Mesendoderm (in vitro differentiated cells): ENCODE measurements at regions not wholly inside any gene's neighbourhood (a gene's known extent, or its start where the extent isn't known, plus 50 kb on each side); places are given as distances from the start of the nearest gene placed in this dataset.
"Not testable (repeated sequence)": the region's sequence is repeated elsewhere in the genome, so short reads cannot be mapped to it uniquely, and the experiment has no call there.

ENCODE experiments used
- DNase-seq: peaks from one replicate; pipeline ENCODE4 v3.0.0; 2013
- H2AK5ac ChIP-seq: 2 replicates; pipeline ENCODE4 v1.6.1; 2013; ENCODE audit warnings: low read length, inconsistent platforms
- H2BK120ac ChIP-seq: 2 replicates; pipeline ENCODE4 v1.6.1; 2013; ENCODE audit warnings: low read depth, mild to moderate bottlenecking, low read length, moderate library complexity, mixed read lengths
- H2BK15ac ChIP-seq: replicated peaks from 2 replicates; pipeline ENCODE4 v1.6.1; 2013; ENCODE audit warnings: low read depth, mild to moderate bottlenecking, moderate library complexity
- H2BK5ac ChIP-seq: 2 replicates; pipeline ENCODE4 v1.6.1; 2013; ENCODE audit warnings: low read length, inconsistent platforms
- H3K18ac ChIP-seq: 2 replicates; pipeline ENCODE4 v1.6.1; 2013; ENCODE audit warnings: mild to moderate bottlenecking, low read length, mixed read lengths
- H3K23ac ChIP-seq: one replicate; pipeline ENCODE4 v1.6.1; 2013; ENCODE audit warnings: low read length
- H3K27ac ChIP-seq: 2 replicates; pipeline ENCODE4 v1.5.1; 2013; ENCODE audit warnings: low read depth, mild to moderate bottlenecking, inconsistent platforms, low read length, moderate library complexity
- H3K27me3 ChIP-seq: 2 replicates; pipeline ENCODE4 v1.6.1; 2013; ENCODE audit warnings: low read length, control low read depth, mild to moderate bottlenecking, inconsistent platforms; ENCODE audit not compliant: insufficient read depth, poor library complexity
- H3K36me3 ChIP-seq: 2 replicates; pipeline ENCODE4 v1.6.1; 2013; ENCODE audit warnings: low read length, inconsistent platforms; ENCODE audit not compliant: control insufficient read depth, insufficient read depth
- H3K4ac ChIP-seq: one replicate; pipeline ENCODE4 v1.6.1; 2013; ENCODE audit warnings: low read depth, mild to moderate bottlenecking, low read length, moderate library complexity
- H3K4me1 ChIP-seq: 2 replicates; pipeline ENCODE4 v1.6.1; 2013; ENCODE audit warnings: low read depth, low read length, inconsistent platforms; ENCODE audit not compliant: control insufficient read depth
- H3K4me2 ChIP-seq: 2 replicates; pipeline ENCODE4 v1.6.1; 2013; ENCODE audit warnings: low read length
- H3K4me3 ChIP-seq: 2 replicates; pipeline ENCODE4 v1.5.1; 2013; ENCODE audit warnings: mild to moderate bottlenecking, low read length
- H3K56ac ChIP-seq: one replicate; pipeline ENCODE4 v1.6.1; 2013; ENCODE audit warnings: low read length
- H3K79me1 ChIP-seq: 2 replicates; pipeline ENCODE4 v1.6.1; 2013; ENCODE audit warnings: low read length, inconsistent platforms
- H3K79me2 ChIP-seq: 2 replicates; pipeline ENCODE4 v1.6.1; 2013; ENCODE audit warnings: mild to moderate bottlenecking, low read length; ENCODE audit not compliant: control insufficient read depth, insufficient read depth
- H3K9ac ChIP-seq: 2 replicates; pipeline ENCODE4 v1.6.1; 2013; ENCODE audit warnings: low read length, inconsistent platforms
- H4K5ac ChIP-seq: one replicate; pipeline ENCODE4 v1.6.1; 2013; ENCODE audit warnings: low read length
- H4K8ac ChIP-seq: one replicate; pipeline ENCODE4 v1.6.1; 2013; ENCODE audit warnings: low read depth, mild to moderate bottlenecking, control low read depth, low read length, moderate library complexity
- WGBS: extraction: QIAGEN DNeasy Blood & Tissue Kit; methylation state at CpG from one replicate; pipeline ENCODE4 v1.1.7; 2013; ENCODE audit warnings: low lambda C conversion rate, missing lambda C conversion rate; ENCODE audit not compliant: insufficient coverage; ENCODE audit errors: extremely low coverage; 5-methylcytosine and 5-hydroxymethylcytosine counted together

- H2BK120ac ChIP-seq, H2BK15ac ChIP-seq, H3K9ac ChIP-seq, H3K36me3 ChIP-seq, H3K4me3 ChIP-seq, DNase-seq, H3K4me2 ChIP-seq, H3K4me1 ChIP-seq, H3K27me3 ChIP-seq, H3K27ac ChIP-seq, H3K79me1 ChIP-seq, H3K56ac ChIP-seq, H2BK5ac ChIP-seq, H3K79me2 ChIP-seq, H3K18ac ChIP-seq, H2AK5ac ChIP-seq, H3K23ac ChIP-seq, H4K5ac ChIP-seq, H3K4ac ChIP-seq, H4K8ac ChIP-seq: not testable (repeated sequence)
- no CpG with 5 or more reads among the region's 3 CpGs for WGBS
Observed at GRCh38 chr7:55707410-55707809, 135.1 kb upstream of the VOPP1 start.

GRCh38 chr7:55706451-55707195 lies 134.3 kb upstream of the VOPP1 start:
- H3K27me3 ChIP-seq, H3K79me2 ChIP-seq, H3K4me1 ChIP-seq, H2BK5ac ChIP-seq, H3K4ac ChIP-seq, H3K56ac ChIP-seq, H3K79me1 ChIP-seq, H3K23ac ChIP-seq, H3K4me3 ChIP-seq, H2BK15ac ChIP-seq, H3K18ac ChIP-seq, H3K36me3 ChIP-seq, H2BK120ac ChIP-seq, H3K4me2 ChIP-seq, H3K27ac ChIP-seq, H4K8ac ChIP-seq, H4K5ac ChIP-seq, H3K9ac ChIP-seq, H2AK5ac ChIP-seq, DNase-seq: not testable (repeated sequence)
- no CpG with 5 or more reads among the region's 5 CpGs for WGBS

- DNase-seq, H3K18ac ChIP-seq, H3K27ac ChIP-seq, H4K8ac ChIP-seq, H3K79me2 ChIP-seq, H3K23ac ChIP-seq, H2BK120ac ChIP-seq, H3K36me3 ChIP-seq, H3K4ac ChIP-seq, H3K56ac ChIP-seq, H3K4me1 ChIP-seq, H3K4me3 ChIP-seq, H2BK15ac ChIP-seq, H2BK5ac ChIP-seq, H3K4me2 ChIP-seq, H2AK5ac ChIP-seq, H3K27me3 ChIP-seq, H4K5ac ChIP-seq, H3K79me1 ChIP-seq, H3K9ac ChIP-seq: not testable (repeated sequence)
- no CpG with 5 or more reads among the region's 5 CpGs for WGBS
Observed at GRCh38 chr7:55705728-55706450, 133.6 kb upstream of the VOPP1 start.

DNA sequence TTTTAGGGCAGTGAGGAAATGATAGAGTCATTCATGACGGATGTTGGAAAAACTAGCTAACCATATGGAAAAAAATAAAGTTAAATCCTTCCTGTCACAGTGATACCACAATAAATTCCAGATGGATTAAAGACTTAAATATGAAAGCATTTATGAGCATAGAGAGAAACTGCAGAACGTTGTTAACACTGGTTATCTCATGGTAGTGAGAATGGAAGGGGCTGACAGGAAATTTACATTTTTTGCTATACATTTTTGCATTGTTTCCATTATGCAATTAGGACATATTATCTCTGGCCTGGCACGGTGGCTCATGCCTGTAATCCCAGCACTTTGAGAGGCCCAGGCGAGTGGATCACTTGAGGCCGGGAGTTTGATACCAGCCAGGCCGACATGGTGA lies 130.5 kb upstream of the VOPP1 start:
- no CpG with 5 or more reads among the region's 6 CpGs for WGBS

DNA sequence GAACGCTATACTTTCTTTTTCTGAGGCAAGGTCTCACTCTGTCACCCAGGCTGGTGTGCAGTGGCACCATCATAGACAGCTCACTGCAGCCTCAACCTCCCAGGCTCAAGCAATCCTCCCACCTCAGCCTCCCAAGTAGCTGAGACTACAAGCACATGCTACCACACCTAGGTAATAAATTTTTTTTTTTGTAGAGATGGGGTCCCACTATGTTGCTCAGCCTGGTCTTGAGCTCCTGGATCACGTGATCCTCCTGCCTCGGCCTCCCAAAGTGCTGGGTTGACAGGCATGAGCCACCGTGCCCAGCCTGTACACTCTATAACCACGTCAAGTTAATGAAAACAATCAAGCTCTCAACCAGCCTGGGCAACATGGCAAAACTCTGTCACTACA lies 127.1 kb upstream of the VOPP1 start:
- H2BK15ac ChIP-seq, H3K27me3 ChIP-seq, H3K56ac ChIP-seq, H3K79me1 ChIP-seq, H2BK5ac ChIP-seq, H3K4me1 ChIP-seq, H2BK120ac ChIP-seq, H3K18ac ChIP-seq, H2AK5ac ChIP-seq, H3K23ac ChIP-seq, H3K79me2 ChIP-seq, H4K8ac ChIP-seq, H3K27ac ChIP-seq, DNase-seq, H3K4me2 ChIP-seq, H3K4ac ChIP-seq, H3K9ac ChIP-seq, H3K36me3 ChIP-seq, H3K4me3 ChIP-seq, H4K5ac ChIP-seq: not testable (repeated sequence)
- no CpG with 5 or more reads among the region's 5 CpGs for WGBS

More for the DNA sequence above, 130.5 kb upstream of the VOPP1 start:
- not testable (repeated sequence) for H2BK120ac ChIP-seq, H2BK5ac ChIP-seq, H4K8ac ChIP-seq, H3K36me3 ChIP-seq, H3K18ac ChIP-seq, DNase-seq, H2BK15ac ChIP-seq, H3K4ac ChIP-seq, H3K56ac ChIP-seq, H3K9ac ChIP-seq, H3K79me1 ChIP-seq, H3K4me1 ChIP-seq, H3K4me3 ChIP-seq, H3K79me2 ChIP-seq, H2AK5ac ChIP-seq, H3K23ac ChIP-seq, H4K5ac ChIP-seq, H3K27ac ChIP-seq, H3K4me2 ChIP-seq, H3K27me3 ChIP-seq
